IPS-NIHi7 (cell line): ENCODE measurements at regions not wholly inside any gene's neighbourhood (a gene's known extent, or its start where the extent isn't known, plus 50 kb on each side); places are given as distances from the start of the nearest gene placed in this dataset.
"Not testable (repeated sequence)": the region's sequence is repeated elsewhere in the genome, so short reads cannot be mapped to it uniquely, and the experiment has no call there.

Experiments used
- DNase-seq: peaks from one replicate; pipeline ENCODE4 v3.0.0; 2012; ENCODE audit warnings: mixed read lengths; ENCODE audit errors: extremely low spot score

GRCh38 chr12:112710414-112710813 is 81.1 kb upstream of the RPH3A start:
- no peak for DNase-seq

DNA sequence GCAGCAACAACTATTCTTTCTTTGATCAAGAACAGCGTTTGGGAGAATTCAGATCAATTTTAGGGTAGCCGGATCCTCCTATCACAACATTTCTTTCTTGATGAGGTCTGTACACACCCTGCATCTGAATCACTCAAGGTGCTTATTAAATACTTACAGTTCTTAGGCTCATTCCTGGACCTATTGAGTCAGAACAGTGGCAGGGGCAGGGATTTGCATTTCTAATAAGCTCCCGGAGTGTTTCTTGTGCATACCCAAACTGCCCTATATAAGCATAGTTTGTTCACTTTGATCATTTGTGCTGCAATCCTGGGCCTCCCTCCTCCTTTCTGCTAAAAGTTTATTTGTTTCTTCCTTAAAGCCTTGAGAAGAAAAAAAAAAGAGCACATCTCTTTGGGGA is 80.5 kb upstream of the RPH3A start:
- DNase-seq: no peak

DNA sequence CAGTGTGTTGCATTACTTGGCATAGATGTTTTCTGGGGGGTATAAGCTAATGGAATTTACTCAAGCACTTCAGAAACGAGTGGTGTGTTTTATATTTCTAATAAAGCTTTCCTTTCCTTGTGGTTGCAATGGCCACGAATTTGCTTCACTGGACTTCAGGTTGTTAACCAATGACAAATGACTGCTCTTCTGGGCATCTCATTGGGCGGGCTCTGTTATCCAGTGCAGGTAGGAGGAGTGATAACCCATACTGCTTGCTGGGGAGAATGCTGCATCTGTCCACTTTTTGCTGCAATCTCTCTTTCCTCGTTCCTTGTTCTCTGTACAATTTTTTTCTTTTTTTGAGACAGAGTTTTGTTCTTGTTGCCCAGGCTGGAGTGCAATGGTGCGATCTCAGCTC is 80.0 kb upstream of the RPH3A start:
- DNase-seq: no peak

- DNase-seq: not testable (repeated sequence)
Measured at GRCh38 chr12:112712751-112713150, 78.8 kb upstream of the RPH3A start.

GRCh38 chr12:112713471-112713870 is 78.1 kb upstream of the RPH3A start:
- DNase-seq: no peak

GRCh38 chr12:112714166-112714710 is 77.3 kb upstream of the RPH3A start:
- no peak for DNase-seq

DNA sequence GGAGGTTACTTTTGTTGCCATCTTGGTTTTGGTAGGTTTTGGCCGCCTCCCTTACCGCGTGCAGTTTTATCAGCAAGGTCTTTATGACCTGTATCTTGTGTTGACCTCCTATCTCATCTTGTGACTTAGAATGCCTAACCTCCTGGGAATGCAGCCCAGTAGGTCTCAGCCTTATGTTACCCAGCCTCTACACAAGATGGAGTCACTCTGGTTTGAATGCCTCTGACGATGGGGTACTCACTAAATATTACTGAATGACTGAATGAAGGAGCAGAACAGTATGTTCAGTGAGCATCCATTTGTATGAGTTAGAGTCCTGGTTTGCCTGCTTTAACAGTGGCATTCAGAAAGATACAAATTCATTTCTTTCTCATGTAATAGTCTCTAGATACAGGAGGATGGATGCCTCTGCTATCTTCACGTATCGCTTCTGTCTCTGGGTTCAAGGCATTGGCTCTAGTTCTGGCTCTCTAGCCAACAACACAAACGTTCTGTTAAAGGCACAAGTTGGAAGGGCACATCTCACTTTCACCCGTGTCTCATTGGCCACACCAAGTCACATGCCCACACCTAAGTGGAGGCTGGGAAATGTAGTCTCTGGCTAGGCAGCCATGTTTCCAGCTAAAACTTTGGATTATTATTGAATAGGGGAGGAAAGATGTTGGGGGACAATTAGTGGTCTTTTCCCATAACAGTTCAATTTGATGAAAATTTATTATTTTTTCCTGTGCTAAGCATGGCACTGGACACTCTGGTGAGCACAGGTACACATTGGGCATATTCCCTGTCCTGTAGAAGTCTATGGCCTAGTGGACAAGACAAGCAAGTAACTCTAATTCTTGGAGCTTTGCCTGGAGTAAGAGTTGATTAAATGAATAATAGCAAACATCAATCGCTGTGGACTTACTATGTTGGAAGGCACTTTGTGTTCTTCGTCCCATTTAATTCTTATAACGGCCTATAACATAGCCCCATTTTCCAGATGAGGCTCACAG is 75.2 kb upstream of the RPH3A start:
- DNase-seq: peak; percentile 68

- no peak for DNase-seq
Measured at GRCh38 chr12:112728864-112729263, 62.7 kb upstream of the RPH3A start.

DNA sequence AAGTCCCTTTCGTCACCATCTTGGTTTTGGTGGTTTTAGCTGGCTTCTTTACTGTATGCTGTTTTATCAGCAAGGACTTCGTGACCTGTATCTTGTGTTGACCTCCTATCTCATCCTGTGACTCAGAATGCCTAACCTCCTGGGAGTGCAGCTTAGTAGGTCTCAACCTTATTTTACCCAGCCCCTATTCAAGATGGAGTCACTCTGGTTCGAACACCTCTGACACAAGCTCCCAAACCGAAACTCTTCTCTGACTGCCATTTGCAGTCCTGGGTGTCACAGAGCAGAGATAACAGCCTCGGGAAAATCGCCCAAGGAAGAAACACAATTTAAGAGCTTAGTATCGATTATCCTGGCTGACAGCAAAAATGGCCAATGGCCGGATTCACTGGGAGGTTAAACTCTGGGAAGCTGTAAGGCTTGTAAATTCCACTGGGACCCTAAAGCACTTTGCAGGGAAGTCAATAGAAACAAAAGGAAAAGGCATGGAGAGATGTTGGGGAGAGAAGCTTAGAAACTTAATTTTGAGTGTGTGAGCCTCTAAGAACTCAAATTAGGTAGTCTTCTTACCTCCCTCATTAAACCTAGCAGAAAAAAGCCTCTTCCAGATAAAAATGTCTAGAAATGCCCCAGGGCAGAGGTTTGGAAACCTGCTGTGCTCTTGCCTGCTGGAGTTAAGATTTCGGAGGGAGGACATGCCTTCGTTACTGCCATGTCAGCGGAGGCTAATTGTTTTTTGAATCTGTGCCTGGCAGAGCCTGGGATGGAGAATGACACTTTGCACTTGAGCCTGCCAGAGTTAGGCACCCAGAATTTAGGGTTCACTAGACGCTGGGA is 56.5 kb upstream of the RPH3A start:
- DNase-seq: no peak

- no peak for DNase-seq
Measured at GRCh38 chr12:112738531-112738930, 53.0 kb upstream of the RPH3A start.

- DNase-seq: no peak
Measured at GRCh38 chr12:112740387-112740934, 51.1 kb upstream of the RPH3A start.

GRCh38 chr12:112741106-112741505 is 50.4 kb upstream of the RPH3A start:
- DNase-seq: no peak
